ENCODE measurements at regions not wholly inside any gene's neighbourhood (a gene's known extent, or its start where the extent isn't known, plus 50 kb on each side); places are given as distances from the start of the nearest gene placed in this dataset.
"Not testable (repeated sequence)": the region's sequence is repeated elsewhere in the genome, so short reads cannot be mapped to it uniquely, and the experiment has no call there.

- H4K20me1 ChIP-seq (replicated peaks; ENCODE audit: control insufficient read depth, insufficient read depth, low read length); H3K4me3 ChIP-seq; DNase-seq (ENCODE audit: extremely low read depth in 1 of 4, low spot score in 3 of 4); ATAC-seq; H3K4me1 ChIP-seq (replicated peaks in 1 of 2; ENCODE audit: control insufficient read depth in 2 of 2, insufficient read depth in 2 of 2, low read length in 2 of 2); H3K27ac ChIP-seq (ENCODE audit: extremely low read depth, low read depth, low read length); H3K4me2 ChIP-seq (ENCODE audit: insufficient read depth, low read length); CTCF ChIA-PET (ENCODE audit: low intra/inter-chr PET ratio); H3K9ac ChIP-seq (ENCODE audit: insufficient read depth in 1 of 2, low read depth in 2 of 2, low read length in 2 of 2); POLR2A ChIA-PET; in situ Hi-C loops (cut with MboI); H3K9me3 ChIP-seq (replicated peaks; ENCODE audit: control insufficient read depth, insufficient read depth, low read depth, low read length); H3K9me1 ChIP-seq (ENCODE audit: control insufficient read depth, insufficient read depth, low read length); H2AFZ ChIP-seq (ENCODE audit: low read depth, low read length); H3K79me2 ChIP-seq (ENCODE audit: control insufficient read depth, insufficient read depth, low read length); H3K36me3 ChIP-seq (ENCODE audit: control insufficient read depth, insufficient read depth, low read length); intact Hi-C loops (cut with micrococcal nuclease); BruUV-seq (replicated peaks); TF ChIP-seq BRCA1 (CRISPR knock-in tag; IDR thresholded peaks at IDR 0.05): not testable (repeated sequence)
- peaks cover 0 to 15% of the 10 kb centered on the region in 2 experiments; a peak in 3 of 5 replicates for H3K27me3 ChIP-seq (ENCODE audit: control insufficient read depth in 2 of 2, insufficient read depth in 2 of 2, low read length in 2 of 2)
- TF ChIP-seq BRCA1 (IDR thresholded peaks at IDR 0.05) (peak; percentile 67; the same call in 1 of the 2 replicates), HMBOX1 (IDR thresholded peaks at IDR 0.05) (peak; percentile 99)
- WGBS (ENCODE audit: insufficient coverage, low coverage, missing lambda C conversion rate): 36% methylated on average over 3 of the region's 3 CpGs
- peak; percentile 46 for FAIRE-seq
Measured at GRCh38 chr6:164076818-164077532, 662.5 kb downstream of the QKI start.

- POLR2A ChIA-PET: interaction anchor here (1.0 kb wide), 1 partner anchor 33 kb away, joined by 3 read pairs; no protein-coding TSS in a partner anchor
- no TSS peak for BruUV-seq (replicated peaks)
- no peaks in the 10 kb centered on the region for H3K4me1 ChIP-seq (replicated peaks in 1 of 2; ENCODE audit: control insufficient read depth in 2 of 2, insufficient read depth in 2 of 2, low read length in 2 of 2)
- peaks cover 5% of the 10 kb centered on the region; the same call in 1 of the 2 replicates for H3K9me3 ChIP-seq (replicated peaks; ENCODE audit: control insufficient read depth, insufficient read depth, low read depth, low read length)
- CTCF ChIA-PET (ENCODE audit: low intra/inter-chr PET ratio): no interaction called here
- H4K20me1 ChIP-seq (replicated peaks; ENCODE audit: control insufficient read depth, insufficient read depth, low read length): no peaks in the 10 kb centered on the region
- H2AFZ ChIP-seq (ENCODE audit: low read depth, low read length): no peak overlapping the region
- intact Hi-C loops (cut with micrococcal nuclease): no loop called here
- TF ChIP-seq HMBOX1 (IDR thresholded peaks at IDR 0.05) (peak; percentile 88), EWSR1 (IDR thresholded peaks at IDR 0.05; ENCODE audit: borderline replicate concordance, low read depth, partially characterized antibody) (no peak)
- no peaks in the 10 kb centered on the region for H3K79me2 ChIP-seq (ENCODE audit: control insufficient read depth, insufficient read depth, low read length)
- no peak for ATAC-seq
- H3K27me3 ChIP-seq (ENCODE audit: control insufficient read depth in 2 of 2, insufficient read depth in 2 of 2, low read length in 2 of 2): peaks cover 0 to 12% of the 10 kb centered on the region in 2 experiments; a peak in 3 of 5 replicates
- no peaks in the 10 kb centered on the region for H3K36me3 ChIP-seq (ENCODE audit: control insufficient read depth, insufficient read depth, low read length)
- in situ Hi-C loops (cut with MboI): no loop called here
- FAIRE-seq: no peak
- no peak overlapping the region for H3K4me2 ChIP-seq (ENCODE audit: insufficient read depth, low read length)
- no peaks in the 10 kb centered on the region for H3K9me1 ChIP-seq (ENCODE audit: control insufficient read depth, insufficient read depth, low read length)
- no peak overlapping the region for H3K9ac ChIP-seq (ENCODE audit: insufficient read depth in 1 of 2, low read depth in 2 of 2, low read length in 2 of 2)
- no peak overlapping the region for H3K27ac ChIP-seq (ENCODE audit: extremely low read depth, low read depth, low read length)
- DNase-seq (ENCODE audit: extremely low read depth in 1 of 4, low spot score in 3 of 4): no peak
- 7% methylated on average over 7 of the region's 10 CpGs for WGBS (ENCODE audit: insufficient coverage, low coverage, missing lambda C conversion rate)
- no peak overlapping the region for H3K4me3 ChIP-seq
Measured at GRCh38 chr6:164075981-164076615, 661.6 kb downstream of the QKI start.

Measured in K562 (cell line).